Ascending aorta (tissue), 2 donors: ENCODE measurements at regions not wholly inside any gene's neighbourhood (a gene's known extent, or its start where the extent isn't known, plus 50 kb on each side); places are given as distances from the start of the nearest gene placed in this dataset.

Experiments used
- DNase-seq, 2 donors: peaks; one replicate each; pipeline ENCODE4 v3.0.0-alpha.2; 2019; ENCODE audit warnings: low spot score in 2 of 2
- H3K27ac ChIP-seq, 2 donors: fragments of 200-600 bp; sonication (generic); one replicate each; pipeline ENCODE4 v1.5.1; 2016 to 2017; ENCODE audit warnings: mild to moderate bottlenecking in 1 of 2
- H3K27me3 ChIP-seq: fragments of 200-600 bp; sonication (generic); one replicate; pipeline ENCODE4 v1.5.1; 2017
- H3K36me3 ChIP-seq, 2 donors: fragments of 200-600 bp; sonication (generic); one replicate each; pipeline ENCODE4 v1.5.1; 2016
- H3K4me1 ChIP-seq, 2 donors: fragments of 200-600 bp; sonication (generic); one replicate each; pipeline ENCODE4 v1.5.1; 2016 to 2017; ENCODE audit warnings: mild to moderate bottlenecking in 1 of 2
- H3K4me3 ChIP-seq, 2 donors: fragments of 200-600 bp; sonication (generic); one replicate each; pipeline ENCODE4 v1.5.1; 2016 to 2017; ENCODE audit warnings: mild to moderate bottlenecking in 1 of 2
- H3K9me3 ChIP-seq, 2 donors: fragments of 200-600 bp; sonication (generic); one replicate each; pipeline ENCODE4 v1.5.1; 2016
- intact Hi-C: fragments of 100-400 bp; cut with DNase I; formaldehyde crosslinking; loops from one replicate; pipeline ENCODE4 v1.15.1; 2023
- TF ChIP-seq, protein P1 (sequence below), 3 experiments: fragments of 200-600 bp in 2 of 3; fragments of 450-650 bp in 1 of 3; sonication (generic) in 2 of 3; IDR thresholded peaks; one replicate each; pipeline ENCODE4 v1.5.1; 2016 to 2019; ENCODE audit warnings: antibody characterized with exemption in 3 of 3, mild to moderate bottlenecking in 1 of 3, moderate library complexity in 1 of 3

- Histone ChIP-seq H3K9me3 (no peaks in the 10 kb centered on the region), H3K4me1 (no peaks in the 10 kb centered on the region), H3K27ac (no peak overlapping the region), H3K4me3 (no peak overlapping the region), H3K36me3 (no peaks in the 10 kb centered on the region), H3K27me3 (no peaks in the 10 kb centered on the region)
- TF ChIP-seq, protein P1, sequence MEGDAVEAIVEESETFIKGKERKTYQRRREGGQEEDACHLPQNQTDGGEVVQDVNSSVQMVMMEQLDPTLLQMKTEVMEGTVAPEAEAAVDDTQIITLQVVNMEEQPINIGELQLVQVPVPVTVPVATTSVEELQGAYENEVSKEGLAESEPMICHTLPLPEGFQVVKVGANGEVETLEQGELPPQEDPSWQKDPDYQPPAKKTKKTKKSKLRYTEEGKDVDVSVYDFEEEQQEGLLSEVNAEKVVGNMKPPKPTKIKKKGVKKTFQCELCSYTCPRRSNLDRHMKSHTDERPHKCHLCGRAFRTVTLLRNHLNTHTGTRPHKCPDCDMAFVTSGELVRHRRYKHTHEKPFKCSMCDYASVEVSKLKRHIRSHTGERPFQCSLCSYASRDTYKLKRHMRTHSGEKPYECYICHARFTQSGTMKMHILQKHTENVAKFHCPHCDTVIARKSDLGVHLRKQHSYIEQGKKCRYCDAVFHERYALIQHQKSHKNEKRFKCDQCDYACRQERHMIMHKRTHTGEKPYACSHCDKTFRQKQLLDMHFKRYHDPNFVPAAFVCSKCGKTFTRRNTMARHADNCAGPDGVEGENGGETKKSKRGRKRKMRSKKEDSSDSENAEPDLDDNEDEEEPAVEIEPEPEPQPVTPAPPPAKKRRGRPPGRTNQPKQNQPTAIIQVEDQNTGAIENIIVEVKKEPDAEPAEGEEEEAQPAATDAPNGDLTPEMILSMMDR (IDR thresholded peaks at IDR 0.05): no peak
- intact Hi-C loops: no loop called here
- DNase-seq: no peak
Observed at GRCh38 chr14:49493557-49493956, 92.6 kb downstream of the RPS29 start.

GRCh38 chr14:49492151-49492550, 94.0 kb downstream of the RPS29 start:
- H3K36me3 ChIP-seq: no peaks in the 10 kb centered on the region
- H3K4me1 ChIP-seq: no peaks in the 10 kb centered on the region
- H3K27me3 ChIP-seq: no peaks in the 10 kb centered on the region
- intact Hi-C loops: no loop called here
- no peaks in the 10 kb centered on the region for H3K9me3 ChIP-seq
- no peak for DNase-seq
- no peak overlapping the region for H3K27ac ChIP-seq
- TF ChIP-seq, protein P1 (IDR thresholded peaks at IDR 0.05): no peak
- no peak overlapping the region for H3K4me3 ChIP-seq

DNA sequence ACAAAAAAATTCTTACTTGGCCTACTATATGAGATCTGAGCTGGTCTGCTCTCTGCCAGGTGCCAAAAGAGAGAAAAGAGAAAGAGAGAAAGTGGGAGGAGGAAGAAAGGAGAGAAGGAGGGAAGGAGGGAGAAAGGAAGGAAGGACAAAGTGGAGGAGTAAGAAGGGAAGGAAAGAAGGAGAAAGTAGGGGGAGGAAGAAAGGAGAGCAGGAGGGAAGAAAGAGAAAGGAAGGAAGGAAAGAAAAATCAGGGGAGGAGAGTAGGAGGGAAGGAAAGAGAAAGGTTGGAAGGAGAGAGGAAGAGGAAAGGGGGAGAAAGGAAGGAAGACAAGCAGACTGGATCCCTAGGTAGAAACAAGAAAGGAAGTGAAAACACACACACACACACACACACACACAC, 96.8 kb downstream of the RPS29 start:
- no peaks in the 10 kb centered on the region for H3K9me3 ChIP-seq
- no peaks in the 10 kb centered on the region for H3K27me3 ChIP-seq
- no peak overlapping the region for H3K27ac ChIP-seq
- intact Hi-C loops: no loop called here
- no peak overlapping the region for H3K4me3 ChIP-seq
- H3K36me3 ChIP-seq: no peaks in the 10 kb centered on the region
- no peaks in the 10 kb centered on the region for H3K4me1 ChIP-seq
- TF ChIP-seq, protein P1 (IDR thresholded peaks at IDR 0.05): no peak
- DNase-seq: no peak

GRCh38 chr14:49487238-49487637, 98.9 kb downstream of the RPS29 start:
- no peak overlapping the region for H3K4me3 ChIP-seq
- intact Hi-C loops: no loop called here
- H3K9me3 ChIP-seq: no peaks in the 10 kb centered on the region
- no peaks in the 10 kb centered on the region for H3K36me3 ChIP-seq
- H3K4me1 ChIP-seq: no peaks in the 10 kb centered on the region
- no peaks in the 10 kb centered on the region for H3K27me3 ChIP-seq
- DNase-seq: no peak
- no peak overlapping the region for H3K27ac ChIP-seq
- TF ChIP-seq, protein P1 (IDR thresholded peaks at IDR 0.05): no peak

GRCh38 chr14:49485290-49485689, 100.9 kb downstream of the RPS29 start:
- H3K36me3 ChIP-seq: no peaks in the 10 kb centered on the region
- no peak overlapping the region for H3K4me3 ChIP-seq
- no peaks in the 10 kb centered on the region for H3K4me1 ChIP-seq
- intact Hi-C loops: no loop called here
- DNase-seq: no peak
- H3K27me3 ChIP-seq: no peaks in the 10 kb centered on the region
- H3K9me3 ChIP-seq: no peaks in the 10 kb centered on the region
- no peak overlapping the region for H3K27ac ChIP-seq
- TF ChIP-seq, protein P1 (IDR thresholded peaks at IDR 0.05): no peak

DNA sequence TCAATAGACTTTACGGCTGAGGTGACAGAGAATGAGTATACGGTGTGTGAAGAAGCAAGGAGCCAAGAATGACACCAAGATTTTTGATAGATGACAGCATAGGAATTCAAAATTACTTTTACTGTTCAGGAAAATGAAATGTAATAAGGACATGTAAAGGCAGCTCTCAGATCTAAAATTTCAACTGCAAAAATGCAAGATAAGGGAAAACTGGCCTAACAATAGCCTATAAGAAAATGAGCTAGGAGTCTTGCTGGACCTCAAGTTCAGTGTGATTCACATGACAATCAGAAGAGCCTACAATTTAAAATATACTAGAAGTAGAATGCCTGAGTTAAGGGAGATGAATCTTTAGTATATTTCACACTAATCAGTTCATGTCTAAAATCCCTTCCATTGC, 102.0 kb downstream of the RPS29 start:
- no peak for DNase-seq
- TF ChIP-seq, protein P1 (IDR thresholded peaks at IDR 0.05): no peak
- no peak overlapping the region for H3K4me3 ChIP-seq
- no peaks in the 10 kb centered on the region for H3K36me3 ChIP-seq
- H3K9me3 ChIP-seq: no peaks in the 10 kb centered on the region
- no peaks in the 10 kb centered on the region for H3K4me1 ChIP-seq
- H3K27ac ChIP-seq: no peak overlapping the region
- no peaks in the 10 kb centered on the region for H3K27me3 ChIP-seq
- intact Hi-C loops: no loop called here
